Heart left ventricle (tissue), 16 donors: ENCODE measurements at regions not wholly inside any gene's neighbourhood (a gene's known extent, or its start where the extent isn't known, plus 50 kb on each side); places are given as distances from the start of the nearest gene placed in this dataset.

Experiments
- ATAC-seq, 4 donors: fragments of 200-7000 bp; cut with Tn5 transposase; one replicate each; pipeline ENCODE4 v1.9.1; 2020 to 2022; ENCODE audit warnings: moderate library complexity in 4 of 4, mild to moderate bottlenecking in 3 of 4, moderate number of reproducible peaks in 1 of 4
- DNase-seq, 5 donors: peaks; one replicate each; pipeline ENCODE4 v3.0.0-alpha.2; 2020
- H3K27ac ChIP-seq, 12 donors: fragments of 200-600 bp; sonication (generic) in 4 of 12; one replicate each; pipeline versions ENCODE4 v1.5.0 to v1.8.0; 2016 to 2022; ENCODE audit warnings: mild to moderate bottlenecking in 2 of 12
- H3K27me3 ChIP-seq, 9 donors: fragments of 200-600 bp; sonication (generic) in 2 of 9; one replicate each; pipeline versions ENCODE4 v1.5.1 to v1.8.0; 2016 to 2022; ENCODE audit warnings: mild to moderate bottlenecking in 3 of 9
- H3K36me3 ChIP-seq, 9 donors: fragments of 200-600 bp; sonication (generic) in 2 of 9; one replicate each; pipeline versions ENCODE4 v1.5.0 to v1.8.0; 2018 to 2022; ENCODE audit warnings: mild to moderate bottlenecking in 2 of 9
- H3K4me1 ChIP-seq, 12 donors: fragments of 200-600 bp; sonication (generic) in 4 of 12; one replicate each; pipeline versions ENCODE4 v1.5.0 to v1.8.0; 2016 to 2022; ENCODE audit warnings: mild to moderate bottlenecking in 3 of 12
- H3K4me3 ChIP-seq, 12 donors: fragments of 200-600 bp; sonication (generic) in 4 of 12; one replicate each; pipeline versions ENCODE4 v1.5.0 to v1.8.0; 2017 to 2022; ENCODE audit warnings: mild to moderate bottlenecking in 9 of 12, moderate library complexity in 4 of 12
- H3K9me3 ChIP-seq, 12 donors: fragments of 200-600 bp; sonication (generic) in 4 of 12; one replicate each; pipeline versions ENCODE4 v1.5.0 to v1.8.0; 2016 to 2022; ENCODE audit warnings: mild to moderate bottlenecking in 1 of 12
- POLR2A ChIP-seq, 2 donors: fragments of 450-650 bp; IDR thresholded peaks; one replicate each; pipeline ENCODE4 v1.6.1; 2017; ENCODE audit warnings: antibody characterized with exemption in 2 of 2, mild to moderate bottlenecking in 2 of 2, moderate library complexity in 2 of 2
- WGBS, 4 donors: extraction: QIAGEN DNeasy Blood & Tissue Kit in 2 of 4; methylation state at CpG; one replicate each; pipeline versions ENCODE4 v1.1.5 to v1.1.7; 2013 to 2018; 5-methylcytosine and 5-hydroxymethylcytosine counted together
- intact Hi-C, 10 donors: fragments of 100-400 bp; cut with DNase I; formaldehyde crosslinking; loops; one replicate each; pipeline versions ENCODE4 v1.11.1 to v1.14.2; 2022
- TF ChIP-seq, protein P1 (sequence below), 12 donors: fragments of 200-600 bp; sonication (generic) in 4 of 12; IDR thresholded peaks; one replicate each; pipeline versions ENCODE4 v1.5.0 to v1.8.0; 2018 to 2022; ENCODE audit warnings: antibody characterized with exemption in 12 of 12, mild to moderate bottlenecking in 5 of 12
- donor health status: ischemic (EF 13 %, LVEDD 7.1; RV severe dilation, severe dysfunction).
- donor health status: healthy with polysubstance abuse.
- donor health status: DM: no; HTN: yes; CAD: no.
- donor health status: DM: no; HTN: no; CAD: no.
- donor health status: ischemic (EF 25% LVEDD 6.9; RV normal size, moderate dysfunction).
- donor health status: ischemic (EF 25% LVEDD 5.7; RV mildly dilated, moderate dysfunction).
- donor health status: healthy.
- donor health status: DM: yes; HTN: yes; CAD: no.
- donor health status: ischemic (EF 35%, LVEDD 5.7; RV mildly dilated, moderate dysfunction).
- donor health status: nonischemic (EF 11% LVEDD 7.7; RV severe dilation, severe dysfunction).
- donor health status: DM: yes; HTN: yes; CAD: no.
- donor health status: PGD.
- donor health status: ischemic (EF 29% LVEDD 5.4; RV normal size, mild dysfunction).
- donor health status: nonischemic (EF 23%, LVEDD 6.1; RV moderate dilation, normal function).

DNA sequence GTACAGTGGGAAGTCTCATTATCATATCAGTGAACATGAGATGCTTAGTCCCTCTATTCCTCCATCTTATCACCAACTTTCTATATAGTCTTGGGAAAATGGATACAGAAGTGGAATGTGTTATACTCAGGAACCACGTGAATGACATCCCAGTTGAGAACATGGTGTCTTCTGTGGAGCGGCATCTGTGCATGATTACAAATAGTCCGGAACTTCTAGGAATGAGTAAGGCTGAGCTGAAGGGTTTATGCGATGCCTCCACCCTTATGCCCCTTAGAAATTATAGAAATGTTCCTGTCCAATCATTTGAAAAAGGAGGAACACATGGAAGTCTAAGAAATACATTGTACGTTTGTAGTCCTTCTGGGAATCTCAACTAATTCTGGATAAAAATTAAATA lies 64.8 kb upstream of the TMEM108 start:
- no peak overlapping the region for H3K27ac ChIP-seq
- 83 to 90% (median 88%) methylated on average over 5 of the region's 5 CpGs for WGBS, 4 donors
- H3K4me1 ChIP-seq, result no peaks in the 10 kb centered on the region
- no peak for TF ChIP-seq POLR2A (IDR thresholded peaks at IDR 0.05)
- TF ChIP-seq, protein P1, sequence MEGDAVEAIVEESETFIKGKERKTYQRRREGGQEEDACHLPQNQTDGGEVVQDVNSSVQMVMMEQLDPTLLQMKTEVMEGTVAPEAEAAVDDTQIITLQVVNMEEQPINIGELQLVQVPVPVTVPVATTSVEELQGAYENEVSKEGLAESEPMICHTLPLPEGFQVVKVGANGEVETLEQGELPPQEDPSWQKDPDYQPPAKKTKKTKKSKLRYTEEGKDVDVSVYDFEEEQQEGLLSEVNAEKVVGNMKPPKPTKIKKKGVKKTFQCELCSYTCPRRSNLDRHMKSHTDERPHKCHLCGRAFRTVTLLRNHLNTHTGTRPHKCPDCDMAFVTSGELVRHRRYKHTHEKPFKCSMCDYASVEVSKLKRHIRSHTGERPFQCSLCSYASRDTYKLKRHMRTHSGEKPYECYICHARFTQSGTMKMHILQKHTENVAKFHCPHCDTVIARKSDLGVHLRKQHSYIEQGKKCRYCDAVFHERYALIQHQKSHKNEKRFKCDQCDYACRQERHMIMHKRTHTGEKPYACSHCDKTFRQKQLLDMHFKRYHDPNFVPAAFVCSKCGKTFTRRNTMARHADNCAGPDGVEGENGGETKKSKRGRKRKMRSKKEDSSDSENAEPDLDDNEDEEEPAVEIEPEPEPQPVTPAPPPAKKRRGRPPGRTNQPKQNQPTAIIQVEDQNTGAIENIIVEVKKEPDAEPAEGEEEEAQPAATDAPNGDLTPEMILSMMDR (IDR thresholded peaks at IDR 0.05), result no peak
- no peaks in the 10 kb centered on the region for H3K27me3 ChIP-seq
- no peaks in the 10 kb centered on the region for H3K36me3 ChIP-seq
- intact Hi-C loops, result no loop called here
- ATAC-seq (no peak), DNase-seq (no peak)
- no peak overlapping the region for H3K4me3 ChIP-seq
- no peaks in the 10 kb centered on the region for H3K9me3 ChIP-seq

- no peak for TF ChIP-seq POLR2A (IDR thresholded peaks at IDR 0.05)
- TF ChIP-seq, protein P1 (IDR thresholded peaks at IDR 0.05), result no peak
- Histone ChIP-seq H3K27ac (no peak overlapping the region), H3K36me3 (no peaks in the 10 kb centered on the region), H3K4me1 (no peaks in the 10 kb centered on the region), H3K4me3 (no peak overlapping the region), H3K27me3 (no peaks in the 10 kb centered on the region), H3K9me3 (no peaks in the 10 kb centered on the region)
- ATAC-seq, result no peak
- intact Hi-C loops, result no loop called here
- no peak for DNase-seq
These were observed 65.9 kb upstream of the TMEM108 start for GRCh38 chr3:132972333-132972732.

GRCh38 chr3:132966374-132966773 lies 71.8 kb upstream of the TMEM108 start:
- H3K4me3 ChIP-seq, result no peak overlapping the region
- no peak for DNase-seq
- no peaks in the 10 kb centered on the region for H3K4me1 ChIP-seq
- no peak for ATAC-seq
- no peaks in the 10 kb centered on the region for H3K36me3 ChIP-seq
- WGBS, 4 donors, result 53 to 61% (median 56%) methylated on average over 2 of the region's 2 CpGs
- intact Hi-C loops, result no loop called here
- no peak for TF ChIP-seq POLR2A (IDR thresholded peaks at IDR 0.05)
- TF ChIP-seq, protein P1 (IDR thresholded peaks at IDR 0.05), result no peak
- no peaks in the 10 kb centered on the region for H3K27me3 ChIP-seq
- H3K27ac ChIP-seq, result no peak overlapping the region
- H3K9me3 ChIP-seq, result no peaks in the 10 kb centered on the region

- intact Hi-C loops, result no loop called here
- H3K9me3 ChIP-seq, result peaks cover 0 to 9% (median 0%) of the 10 kb centered on the region in 12 donors
- no peak for ATAC-seq
- no peaks in the 10 kb centered on the region for H3K36me3 ChIP-seq
- H3K27ac ChIP-seq, result no peak overlapping the region
- no peak overlapping the region for H3K4me3 ChIP-seq
- TF ChIP-seq, protein P1 (IDR thresholded peaks at IDR 0.05), result no peak
- TF ChIP-seq POLR2A (IDR thresholded peaks at IDR 0.05), result no peak
- H3K27me3 ChIP-seq, result no peaks in the 10 kb centered on the region
- no peaks in the 10 kb centered on the region for H3K4me1 ChIP-seq
- DNase-seq, result no peak
- 43 to 61% (median 48%) methylated on average over 3 of the region's 3 CpGs for WGBS, 4 donors
These were observed 73.9 kb upstream of the TMEM108 start for GRCh38 chr3:132964266-132964665.
